ENCODE measurements at regions not wholly inside any gene's neighbourhood (a gene's known extent, or its start where the extent isn't known, plus 50 kb on each side); places are given as distances from the start of the nearest gene placed in this dataset.
"Not testable (repeated sequence)": the region's sequence is repeated elsewhere in the genome, so short reads cannot be mapped to it uniquely, and the experiment has no call there.

- no peak overlapping the region for H3K4ac ChIP-seq (ENCODE audit: low read depth in 1 of 2, low read length in 2 of 2)
- H3K4me3 ChIP-seq (ENCODE audit: insufficient read depth in 1 of 2, low read depth in 1 of 2, low read length in 2 of 2), result no peak overlapping the region
- H3K27ac ChIP-seq (ENCODE audit: low read length, poor library complexity, severe bottlenecking), result no peak overlapping the region
- H3K36me3 ChIP-seq (ENCODE audit: control insufficient read depth in 1 of 2, insufficient read depth in 2 of 2, low read depth in 1 of 2, low read length in 2 of 2), result no peaks in the 10 kb centered on the region
- no peak overlapping the region for H2BK5ac ChIP-seq (ENCODE audit: low read depth, low read length, poor library complexity, severe bottlenecking)
- H3K4me1 ChIP-seq (ENCODE audit: control insufficient read depth, insufficient read depth, low read depth, low read length), result no peaks in the 10 kb centered on the region
- H3K9me3 ChIP-seq (ENCODE audit: control insufficient read depth, low read length), result peaks cover 3% of the 10 kb centered on the region
- no peak overlapping the region for H2AK5ac ChIP-seq (ENCODE audit: low read length, severe bottlenecking)
- H3K4me2 ChIP-seq (ENCODE audit: low read length, poor library complexity, severe bottlenecking), result no peak overlapping the region
- no peak overlapping the region for H3K9ac ChIP-seq (ENCODE audit: low read length)
- H2BK12ac ChIP-seq (ENCODE audit: low read length in 2 of 2), result no peak overlapping the region
- H3K27me3 ChIP-seq (ENCODE audit: control insufficient read depth in 1 of 2, insufficient read depth in 1 of 2, low read length in 2 of 2), result peaks cover 0 to 83% of the 10 kb centered on the region in 2 experiments
- no peak overlapping the region for H4K8ac ChIP-seq (ENCODE audit: low read length)
- H4K91ac ChIP-seq (ENCODE audit: low read length), result no peak overlapping the region
- no peak overlapping the region for H3K18ac ChIP-seq (ENCODE audit: low read depth in 1 of 2, low read length in 2 of 2)
- no peak overlapping the region for H2AFZ ChIP-seq (ENCODE audit: low read depth, low read length)
- no peak overlapping the region for H2BK120ac ChIP-seq (ENCODE audit: low read depth, low read length)
- H2BK15ac ChIP-seq (ENCODE audit: low read depth, poor library complexity, severe bottlenecking), result no peak overlapping the region
- no peak for DNase-seq
- no peak overlapping the region for H3K23ac ChIP-seq (ENCODE audit: low read length in 2 of 2)
- no peak overlapping the region for H3K14ac ChIP-seq (ENCODE audit: low read length in 2 of 2)
- H3K79me1 ChIP-seq (replicated peaks; ENCODE audit: low read length, poor library complexity, severe bottlenecking), result no peaks in the 10 kb centered on the region
- WGBS, result 0% methylated on average over 1 of the region's 1 CpG
These were observed 185.9 kb upstream of the RBM19 start for GRCh38 chr12:114152066-114152465.

DNA sequence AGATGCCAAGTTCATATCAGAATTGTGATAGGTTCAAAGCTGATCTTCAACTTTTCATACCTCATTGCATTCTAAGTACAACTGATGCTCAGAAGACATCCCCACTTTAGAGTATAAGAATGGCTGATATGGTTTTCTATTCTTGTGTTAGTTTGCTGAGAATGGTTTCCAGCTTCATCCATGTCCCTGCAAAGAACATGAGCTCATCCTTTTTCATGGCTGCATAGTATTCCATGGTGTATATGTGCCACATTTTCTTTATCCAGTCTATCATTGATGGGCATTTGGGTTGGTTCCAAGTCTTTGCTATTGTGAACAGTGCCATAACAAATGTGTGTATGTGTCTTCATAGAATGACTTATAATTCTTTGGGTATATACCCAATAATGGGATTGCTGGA is 184.5 kb upstream of the RBM19 start:
- H3K4me3 ChIP-seq (ENCODE audit: insufficient read depth in 1 of 2, low read depth in 1 of 2, low read length in 2 of 2); H3K4ac ChIP-seq (ENCODE audit: low read depth in 1 of 2, low read length in 2 of 2); H3K9ac ChIP-seq (ENCODE audit: low read length); H3K23ac ChIP-seq (ENCODE audit: low read length in 2 of 2); H2AK5ac ChIP-seq (ENCODE audit: low read length, severe bottlenecking); H2BK12ac ChIP-seq (ENCODE audit: low read length in 2 of 2); H2BK15ac ChIP-seq (ENCODE audit: low read depth, poor library complexity, severe bottlenecking); H3K36me3 ChIP-seq (ENCODE audit: control insufficient read depth in 1 of 2, insufficient read depth in 2 of 2, low read depth in 1 of 2, low read length in 2 of 2); H2AFZ ChIP-seq (ENCODE audit: low read depth, low read length); H3K4me2 ChIP-seq (ENCODE audit: low read length, poor library complexity, severe bottlenecking); H3K9me3 ChIP-seq (ENCODE audit: control insufficient read depth, low read length); H3K79me1 ChIP-seq (replicated peaks; ENCODE audit: low read length, poor library complexity, severe bottlenecking); H4K8ac ChIP-seq (ENCODE audit: low read length); H3K18ac ChIP-seq (ENCODE audit: low read depth in 1 of 2, low read length in 2 of 2); H3K4me1 ChIP-seq (ENCODE audit: control insufficient read depth, insufficient read depth, low read depth, low read length); DNase-seq; H4K91ac ChIP-seq (ENCODE audit: low read length); H3K27ac ChIP-seq (ENCODE audit: low read length, poor library complexity, severe bottlenecking); H2BK5ac ChIP-seq (ENCODE audit: low read depth, low read length, poor library complexity, severe bottlenecking); H2BK120ac ChIP-seq (ENCODE audit: low read depth, low read length); H3K14ac ChIP-seq (ENCODE audit: low read length in 2 of 2): not testable (repeated sequence)
- peaks cover 0 to 83% of the 10 kb centered on the region in 2 experiments for H3K27me3 ChIP-seq (ENCODE audit: control insufficient read depth in 1 of 2, insufficient read depth in 1 of 2, low read length in 2 of 2)

DNA sequence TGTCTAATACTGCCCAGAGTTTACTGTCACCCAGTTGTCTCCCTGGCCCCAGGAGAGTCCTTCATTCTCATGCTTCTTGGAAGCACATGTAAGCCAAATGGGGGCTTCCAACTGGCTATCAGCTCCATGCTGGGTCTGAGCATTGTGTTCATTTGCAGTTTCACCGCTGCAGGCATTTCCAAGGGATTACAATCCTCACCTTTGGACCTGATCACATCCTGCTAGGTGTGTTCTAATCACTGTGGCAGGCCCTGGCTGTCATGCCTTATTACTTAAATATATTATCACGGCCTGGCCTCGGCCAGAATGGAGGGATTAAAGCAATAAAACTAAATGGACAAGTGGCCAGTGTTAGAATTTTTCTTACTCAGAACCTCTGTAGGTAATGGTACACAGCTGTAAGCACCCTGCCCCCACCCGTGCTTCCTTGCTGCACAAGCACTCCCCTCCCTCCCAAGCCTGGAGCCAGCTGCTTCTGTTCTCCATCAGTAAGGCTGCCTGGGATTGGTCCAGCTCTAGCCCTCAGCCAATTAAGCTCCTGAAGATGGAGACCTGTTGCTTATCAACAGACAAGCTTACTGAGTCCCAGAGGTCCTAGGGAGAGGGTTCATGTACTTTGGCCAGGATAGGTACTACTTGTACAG is 175.9 kb upstream of the RBM19 start:
- H3K4me1 ChIP-seq (ENCODE audit: control insufficient read depth, insufficient read depth, low read depth, low read length), result no peaks in the 10 kb centered on the region
- H2BK5ac ChIP-seq (ENCODE audit: low read depth, low read length, poor library complexity, severe bottlenecking), result no peak overlapping the region
- H3K27me3 ChIP-seq (ENCODE audit: control insufficient read depth in 1 of 2, insufficient read depth in 1 of 2, low read length in 2 of 2), result peaks cover 0 to 84% of the 10 kb centered on the region in 2 experiments
- H2AK5ac ChIP-seq (ENCODE audit: low read length, severe bottlenecking), result no peak overlapping the region
- H3K4me3 ChIP-seq (ENCODE audit: insufficient read depth in 1 of 2, low read depth in 1 of 2, low read length in 2 of 2), result no peak overlapping the region
- no peaks in the 10 kb centered on the region for H3K9me3 ChIP-seq (ENCODE audit: control insufficient read depth, low read length)
- H3K36me3 ChIP-seq (ENCODE audit: control insufficient read depth in 1 of 2, insufficient read depth in 2 of 2, low read depth in 1 of 2, low read length in 2 of 2), result no peaks in the 10 kb centered on the region
- no peak overlapping the region for H2AFZ ChIP-seq (ENCODE audit: low read depth, low read length)
- H4K8ac ChIP-seq (ENCODE audit: low read length), result no peak overlapping the region
- no peak overlapping the region for H3K4me2 ChIP-seq (ENCODE audit: low read length, poor library complexity, severe bottlenecking)
- WGBS, result 56% methylated on average over 4 of the region's 4 CpGs
- no peak overlapping the region for H3K9ac ChIP-seq (ENCODE audit: low read length)
- H2BK12ac ChIP-seq (ENCODE audit: low read length in 2 of 2), result no peak overlapping the region
- H2BK15ac ChIP-seq (ENCODE audit: low read depth, poor library complexity, severe bottlenecking), result no peak overlapping the region
- no peak for DNase-seq
- no peak overlapping the region for H4K91ac ChIP-seq (ENCODE audit: low read length)
- no peak overlapping the region for H2BK120ac ChIP-seq (ENCODE audit: low read depth, low read length)
- H3K4ac ChIP-seq (ENCODE audit: low read depth in 1 of 2, low read length in 2 of 2), result no peak overlapping the region
- no peak overlapping the region for H3K27ac ChIP-seq (ENCODE audit: low read length, poor library complexity, severe bottlenecking)
- H3K23ac ChIP-seq (ENCODE audit: low read length in 2 of 2), result no peak overlapping the region
- no peak overlapping the region for H3K18ac ChIP-seq (ENCODE audit: low read depth in 1 of 2, low read length in 2 of 2)
- no peaks in the 10 kb centered on the region for H3K79me1 ChIP-seq (replicated peaks; ENCODE audit: low read length, poor library complexity, severe bottlenecking)
- no peak overlapping the region for H3K14ac ChIP-seq (ENCODE audit: low read length in 2 of 2)

GRCh38 chr12:114140576-114140975 is 174.5 kb upstream of the RBM19 start:
- Histone ChIP-seq H3K9ac (ENCODE audit: low read length) (no peak overlapping the region), H3K4me3 (ENCODE audit: insufficient read depth in 1 of 2, low read depth in 1 of 2, low read length in 2 of 2) (no peak overlapping the region), H3K9me3 (ENCODE audit: control insufficient read depth, low read length) (no peaks in the 10 kb centered on the region), H3K4ac (ENCODE audit: low read depth in 1 of 2, low read length in 2 of 2) (no peak overlapping the region), H3K36me3 (ENCODE audit: control insufficient read depth in 1 of 2, insufficient read depth in 2 of 2, low read depth in 1 of 2, low read length in 2 of 2) (no peaks in the 10 kb centered on the region), H2BK12ac (ENCODE audit: low read length in 2 of 2) (no peak overlapping the region), H4K8ac (ENCODE audit: low read length) (no peak overlapping the region), H2AK5ac (ENCODE audit: low read length, severe bottlenecking) (no peak overlapping the region), H3K23ac (ENCODE audit: low read length in 2 of 2) (no peak overlapping the region), H2BK120ac (ENCODE audit: low read depth, low read length) (no peak overlapping the region), H3K4me1 (ENCODE audit: control insufficient read depth, insufficient read depth, low read depth, low read length) (no peaks in the 10 kb centered on the region), H4K91ac (ENCODE audit: low read length) (no peak overlapping the region), H2AFZ (ENCODE audit: low read depth, low read length) (no peak overlapping the region), H3K27me3 (ENCODE audit: control insufficient read depth in 1 of 2, insufficient read depth in 1 of 2, low read length in 2 of 2) (peaks cover 0 to 85% of the 10 kb centered on the region in 2 experiments), H3K79me1 (replicated peaks; ENCODE audit: low read length, poor library complexity, severe bottlenecking) (no peaks in the 10 kb centered on the region), H2BK5ac (ENCODE audit: low read depth, low read length, poor library complexity, severe bottlenecking) (no peak overlapping the region), H3K27ac (ENCODE audit: low read length, poor library complexity, severe bottlenecking) (no peak overlapping the region), H3K18ac (ENCODE audit: low read depth in 1 of 2, low read length in 2 of 2) (no peak overlapping the region), H2BK15ac (ENCODE audit: low read depth, poor library complexity, severe bottlenecking) (no peak overlapping the region), H3K4me2 (ENCODE audit: low read length, poor library complexity, severe bottlenecking) (no peak overlapping the region), H3K14ac (ENCODE audit: low read length in 2 of 2) (no peak overlapping the region)
- no peak for DNase-seq

Data from mesenchymal stem cell (in vitro differentiated cells and primary cell).